ENCODE measurements at regions not wholly inside any gene's neighbourhood (a gene's known extent, or its start where the extent isn't known, plus 50 kb on each side); places are given as distances from the start of the nearest gene placed in this dataset.
"Not testable (repeated sequence)": the region's sequence is repeated elsewhere in the genome, so short reads cannot be mapped to it uniquely, and the experiment has no call there.

DNA sequence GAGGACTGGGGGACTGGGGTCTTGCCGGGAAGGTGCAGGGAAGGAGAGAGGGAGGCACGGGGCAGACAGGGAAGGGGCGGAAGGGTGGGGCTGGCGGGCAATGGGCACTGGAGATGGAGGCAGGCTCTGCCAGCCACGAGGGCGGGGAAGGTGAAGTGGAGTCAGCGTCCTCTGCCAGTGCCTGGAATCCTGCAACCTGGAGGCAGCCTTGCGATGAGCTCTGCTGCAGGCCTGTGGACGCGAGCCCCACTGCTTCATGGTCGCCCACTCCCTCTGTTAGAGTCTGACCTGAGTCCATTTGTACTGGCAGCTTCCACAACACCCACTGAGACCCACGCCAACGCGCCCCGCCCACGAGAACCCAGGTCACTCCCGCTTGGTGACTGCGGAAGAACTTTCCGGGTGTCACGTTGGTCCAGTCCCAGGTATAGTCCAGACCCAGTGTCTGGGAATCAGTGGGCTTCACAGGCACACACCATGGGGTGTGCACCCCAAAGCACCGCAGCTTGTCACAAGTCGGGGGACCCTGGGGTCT, 106.4 kb upstream of the PPP1R26 start:
- no peak overlapping the region for H3K4me3 Mint-ChIP-seq
- POLR2A ChIA-PET = no interaction called here
- DNase-seq = no peak

DNA sequence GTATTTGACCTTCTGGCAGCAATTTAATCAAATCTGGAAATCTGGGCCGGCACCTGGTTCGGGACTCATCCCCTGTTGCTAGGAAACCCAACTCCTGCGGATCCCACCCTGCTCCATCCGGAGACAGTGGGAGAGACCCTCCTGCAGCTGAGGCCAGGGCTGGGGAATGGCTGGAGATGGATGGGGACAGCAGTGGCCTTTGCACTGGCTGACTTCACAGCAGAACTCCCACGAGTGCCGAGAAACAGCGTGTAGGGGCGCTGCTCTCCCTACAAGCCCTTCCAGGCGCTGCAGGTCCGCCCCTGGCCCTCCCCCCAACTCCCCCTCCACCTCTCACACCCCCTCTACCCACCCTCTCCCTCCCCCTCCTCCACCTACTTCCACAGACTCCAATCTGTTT, 105.8 kb upstream of the PPP1R26 start:
- Mint-ChIP-seq H3K27me3 (peaks cover 0 to 13% (median 4%) of the 10 kb centered on the region in 5 donors), H3K9me3 (no peaks in the 10 kb centered on the region), H3K4me1 (no peaks in the 10 kb centered on the region), H3K36me3 (no peaks in the 10 kb centered on the region), H3K4me3 (no peak overlapping the region), H3K27ac (no peak overlapping the region)
- ATAC-seq (no peak), DNase-seq (no peak)
- POLR2A ChIA-PET = no interaction called here

More for the DNA sequence above, 106.4 kb upstream of the PPP1R26 start:
- Mint-ChIP-seq H3K27ac (no peak overlapping the region), H3K9me3 (no peaks in the 10 kb centered on the region), H3K27me3 (peaks cover 0 to 13% (median 4%) of the 10 kb centered on the region in 5 donors), H3K4me1 (no peaks in the 10 kb centered on the region), H3K36me3 (no peaks in the 10 kb centered on the region)
- ATAC-seq = no peak

DNA sequence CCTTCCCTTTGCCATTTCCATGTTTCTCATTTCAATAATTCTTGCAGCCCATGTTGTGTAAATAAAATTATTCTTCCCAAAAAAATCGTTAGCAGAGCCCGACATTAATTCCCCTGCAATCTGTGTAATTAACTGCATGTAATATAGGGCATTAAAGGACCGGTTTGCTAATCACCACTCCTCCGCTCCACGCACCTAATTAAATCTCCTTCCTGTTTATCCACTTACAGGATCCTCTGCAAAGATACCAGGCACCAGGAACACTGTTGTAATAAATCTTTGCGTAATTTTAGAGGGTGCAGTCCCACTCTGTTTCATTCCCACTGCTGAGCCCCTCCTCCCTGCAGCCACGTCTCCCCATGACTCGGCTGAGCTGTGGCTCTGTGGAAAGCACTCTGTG, 105.0 kb upstream of the PPP1R26 start:
- POLR2A ChIA-PET = no interaction called here
- H3K9me3 Mint-ChIP-seq = no peaks in the 10 kb centered on the region
- peaks cover 0 to 13% (median 4%) of the 10 kb centered on the region in 5 donors for H3K27me3 Mint-ChIP-seq
- H3K27ac Mint-ChIP-seq = no peak overlapping the region
- H3K36me3 Mint-ChIP-seq = no peaks in the 10 kb centered on the region
- DNase-seq = no peak
- no peaks in the 10 kb centered on the region for H3K4me1 Mint-ChIP-seq
- no peak for ATAC-seq
- H3K4me3 Mint-ChIP-seq = no peak overlapping the region

DNA sequence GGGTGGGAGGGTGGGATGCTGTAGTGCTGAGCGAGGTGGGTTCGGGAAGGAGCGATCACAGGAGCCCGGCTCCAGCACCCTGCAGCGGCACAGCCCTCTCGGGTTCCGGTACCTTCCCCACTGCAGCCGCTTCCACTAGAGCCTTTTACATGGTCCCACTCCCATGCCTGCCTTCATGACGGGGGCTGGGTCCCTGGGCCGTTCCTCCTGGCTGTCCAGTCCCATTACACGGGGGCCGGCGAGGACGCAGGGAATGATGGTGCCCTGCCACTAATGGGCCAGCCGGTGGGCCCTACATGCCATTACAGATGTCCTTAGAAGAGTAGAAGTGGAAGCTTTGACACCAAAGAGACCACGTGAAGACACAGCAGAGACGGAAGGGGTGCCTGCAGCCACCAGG, 104.6 kb upstream of the PPP1R26 start:
- ATAC-seq (no peak), DNase-seq (no peak)
- POLR2A ChIA-PET = no interaction called here
- Mint-ChIP-seq H3K27me3 (peaks cover 0 to 13% (median 4%) of the 10 kb centered on the region in 5 donors), H3K9me3 (no peaks in the 10 kb centered on the region), H3K4me3 (no peak overlapping the region), H3K36me3 (no peaks in the 10 kb centered on the region), H3K27ac (no peak overlapping the region), H3K4me1 (no peaks in the 10 kb centered on the region)

DNA sequence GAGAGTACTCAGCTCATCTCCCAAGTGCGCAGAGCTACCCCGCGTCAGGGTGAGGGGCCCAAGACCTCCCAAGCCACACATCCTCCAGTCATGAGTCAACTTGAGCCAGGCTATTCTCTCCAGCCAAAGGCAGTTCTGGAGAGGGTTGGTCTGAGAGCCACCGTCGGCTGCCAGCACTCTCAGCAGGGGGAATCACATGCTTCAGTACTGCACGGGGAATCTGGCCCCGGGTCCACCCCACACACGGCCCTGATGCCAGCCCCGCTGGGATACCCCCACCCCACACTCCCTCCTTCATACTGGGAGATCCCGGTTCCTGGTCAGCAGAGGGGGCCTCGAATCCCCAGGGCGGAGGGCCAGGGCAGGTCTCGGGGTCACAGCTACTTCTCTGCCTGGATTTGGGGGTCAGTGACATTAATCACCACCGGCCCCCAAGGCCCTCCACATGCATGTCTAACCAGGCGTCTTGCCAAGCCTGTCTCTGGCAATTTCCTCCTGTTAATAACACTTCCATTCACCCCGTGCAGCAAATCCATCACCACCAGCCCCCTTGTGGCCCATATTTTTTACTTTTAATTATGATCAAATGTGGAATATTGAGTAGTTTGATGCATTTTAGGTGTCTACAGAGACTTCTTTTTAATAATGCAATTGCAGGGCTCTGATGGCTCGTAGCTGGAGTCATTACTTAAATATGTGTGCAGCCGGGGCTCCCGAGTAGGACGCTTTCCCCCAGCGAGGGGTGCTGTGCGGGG, 102.9 kb upstream of the PPP1R26 start:
- POLR2A ChIA-PET = no interaction called here

DNA sequence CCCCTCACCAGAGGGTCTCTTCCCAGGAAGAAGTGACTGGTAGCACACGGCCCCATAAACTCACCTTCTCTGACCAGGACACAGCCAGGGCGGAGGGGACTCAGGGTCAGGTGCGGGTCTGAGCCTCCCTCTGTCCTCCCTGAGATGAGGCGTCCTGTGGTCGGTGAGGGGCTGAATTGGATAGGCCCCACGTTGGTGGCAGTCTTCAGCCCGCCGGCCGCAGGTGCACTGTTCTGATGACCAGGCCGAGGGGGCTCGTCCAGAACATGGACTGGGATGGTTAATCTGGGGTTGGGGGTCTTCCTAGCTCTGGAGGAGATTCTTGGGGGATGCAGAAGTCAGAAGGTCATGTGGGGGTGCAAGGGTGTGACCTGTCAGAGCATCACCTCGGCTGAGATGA, 102.2 kb upstream of the PPP1R26 start:
- H3K4me1 Mint-ChIP-seq = no peaks in the 10 kb centered on the region

More for the DNA sequence above, 102.9 kb upstream of the PPP1R26 start:
- Mint-ChIP-seq H3K9me3 (no peaks in the 10 kb centered on the region), H3K4me1 (no peaks in the 10 kb centered on the region), H3K36me3 (no peaks in the 10 kb centered on the region), H3K27me3 (peaks cover 0 to 13% (median 4%) of the 10 kb centered on the region in 5 donors), H3K4me3 (no peak overlapping the region), H3K27ac (no peak overlapping the region)
- no peak for ATAC-seq
- no peak for DNase-seq

DNA sequence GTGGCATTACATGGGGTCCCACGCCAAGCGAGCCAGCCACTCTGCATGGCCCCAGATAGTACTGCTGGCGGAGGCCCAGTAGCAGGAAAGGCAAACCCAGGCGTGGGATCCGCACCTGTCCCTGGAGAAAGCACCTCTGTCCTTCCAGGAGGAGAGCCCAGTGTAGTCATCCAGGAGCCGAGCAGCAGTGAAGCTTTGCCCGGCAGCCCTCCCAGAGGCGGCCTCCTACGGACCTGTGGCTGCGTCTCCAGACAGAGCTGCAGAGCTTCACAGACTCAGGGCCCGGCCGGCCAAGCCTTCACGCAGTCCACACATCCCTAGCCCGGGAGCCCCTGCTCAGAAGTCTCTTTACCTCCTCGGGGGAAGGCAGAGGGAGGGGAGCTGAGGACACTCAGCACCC, 100.8 kb upstream of the PPP1R26 start:
- POLR2A ChIA-PET = no interaction called here
- DNase-seq = no peak

More for the DNA sequence above, 102.2 kb upstream of the PPP1R26 start:
- Mint-ChIP-seq H3K36me3 (no peaks in the 10 kb centered on the region), H3K9me3 (no peaks in the 10 kb centered on the region), H3K27ac (no peak overlapping the region), H3K4me3 (no peak overlapping the region), H3K27me3 (peaks cover 0 to 13% (median 4%) of the 10 kb centered on the region in 5 donors)
- DNase-seq (no peak), ATAC-seq (no peak)
- POLR2A ChIA-PET = no interaction called here

DNA sequence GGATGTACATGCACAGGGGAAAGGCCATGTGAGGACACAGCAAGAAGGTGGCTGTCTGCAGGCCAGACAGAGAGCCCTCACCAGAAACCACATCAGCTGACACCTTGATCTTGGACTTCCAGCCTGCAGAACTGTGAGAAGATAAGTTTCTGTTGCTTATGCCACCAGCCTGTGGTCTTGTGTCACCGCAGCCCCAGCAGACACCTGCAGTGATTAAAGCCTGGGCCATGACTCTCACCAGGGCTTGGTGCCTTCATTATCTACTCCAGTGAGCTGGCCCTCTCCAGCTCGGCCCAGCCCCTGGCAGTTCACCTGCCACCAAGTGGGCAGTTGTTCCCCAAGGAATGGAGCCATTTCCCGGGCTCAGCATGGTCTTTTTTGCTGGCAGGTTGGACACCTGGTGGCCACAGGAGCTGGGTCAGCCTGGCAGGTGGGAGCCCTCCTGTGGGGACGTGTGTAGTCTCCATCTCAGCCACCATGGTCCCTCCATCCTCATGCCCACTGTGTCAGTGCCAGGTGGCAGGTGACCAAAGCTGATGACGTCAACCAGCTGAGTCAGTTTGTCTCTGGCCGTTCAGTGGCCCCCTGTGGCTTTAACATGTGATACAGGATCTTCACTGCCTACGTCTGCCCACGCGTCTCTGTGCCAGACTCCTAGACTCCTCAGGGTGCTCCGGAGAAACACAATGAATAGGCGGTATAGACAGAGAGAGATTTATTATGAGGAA, 99.9 kb upstream of the PPP1R26 start:
- no peaks in the 10 kb centered on the region for H3K36me3 Mint-ChIP-seq
- POLR2A ChIA-PET = no interaction called here
- H3K27me3 Mint-ChIP-seq = peaks cover 0 to 18% (median 3%) of the 10 kb centered on the region in 5 donors
- ATAC-seq = no peak
- no peak for DNase-seq
- H3K4me1 Mint-ChIP-seq = no peaks in the 10 kb centered on the region
- no peak overlapping the region for H3K4me3 Mint-ChIP-seq
- H3K27ac Mint-ChIP-seq = no peak overlapping the region
- no peaks in the 10 kb centered on the region for H3K9me3 Mint-ChIP-seq

More for the DNA sequence above, 100.8 kb upstream of the PPP1R26 start:
- Mint-ChIP-seq H3K27me3 (peaks cover 0 to 23% (median under 1%) of the 10 kb centered on the region in 5 donors), H3K4me3 (no peak overlapping the region), H3K36me3 (no peaks in the 10 kb centered on the region), H3K4me1 (no peaks in the 10 kb centered on the region), H3K9me3 (no peaks in the 10 kb centered on the region), H3K27ac (no peak overlapping the region)
- ATAC-seq = no peak

DNA sequence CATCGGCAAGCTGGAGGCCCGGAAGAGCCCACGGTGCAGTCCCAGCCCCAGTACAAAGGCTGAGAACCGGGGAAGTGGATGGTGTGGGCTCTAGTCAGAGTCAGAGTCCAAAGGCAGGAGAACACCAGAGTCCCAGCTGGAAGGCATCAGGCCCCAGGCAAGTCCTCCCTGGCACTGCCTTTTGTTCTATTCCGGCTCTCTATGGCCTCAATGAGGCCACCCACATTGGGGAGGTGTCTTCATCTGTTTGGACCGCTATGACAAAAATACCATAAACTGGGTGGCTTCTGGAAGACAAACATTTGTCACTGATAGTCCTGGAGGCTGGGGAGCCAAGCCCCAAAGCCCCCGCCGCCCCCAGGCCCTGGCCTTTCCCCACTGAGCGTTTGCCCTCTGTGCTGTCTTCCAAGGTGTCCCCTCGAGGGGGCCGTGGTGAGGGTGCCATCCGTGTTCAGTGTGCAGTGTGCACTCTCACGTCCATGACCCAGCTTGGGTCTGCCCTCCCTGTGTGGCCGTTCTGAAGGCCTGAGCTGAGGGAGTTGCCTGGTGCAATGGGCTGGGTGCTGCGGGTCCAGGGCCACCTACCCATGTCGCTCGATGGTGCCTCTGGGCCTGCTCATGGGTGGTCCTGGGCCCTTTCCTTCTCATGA, 99.1 kb upstream of the PPP1R26 start:
- no peak for DNase-seq
- ATAC-seq = no peak
- Mint-ChIP-seq H3K27me3 (peaks cover 0 to 12% (median 3%) of the 10 kb centered on the region in 5 donors), H3K27ac (no peak overlapping the region), H3K9me3 (no peaks in the 10 kb centered on the region), H3K4me3 (no peak overlapping the region), H3K4me1 (no peaks in the 10 kb centered on the region), H3K36me3 (no peaks in the 10 kb centered on the region)
- POLR2A ChIA-PET = no interaction called here

DNA sequence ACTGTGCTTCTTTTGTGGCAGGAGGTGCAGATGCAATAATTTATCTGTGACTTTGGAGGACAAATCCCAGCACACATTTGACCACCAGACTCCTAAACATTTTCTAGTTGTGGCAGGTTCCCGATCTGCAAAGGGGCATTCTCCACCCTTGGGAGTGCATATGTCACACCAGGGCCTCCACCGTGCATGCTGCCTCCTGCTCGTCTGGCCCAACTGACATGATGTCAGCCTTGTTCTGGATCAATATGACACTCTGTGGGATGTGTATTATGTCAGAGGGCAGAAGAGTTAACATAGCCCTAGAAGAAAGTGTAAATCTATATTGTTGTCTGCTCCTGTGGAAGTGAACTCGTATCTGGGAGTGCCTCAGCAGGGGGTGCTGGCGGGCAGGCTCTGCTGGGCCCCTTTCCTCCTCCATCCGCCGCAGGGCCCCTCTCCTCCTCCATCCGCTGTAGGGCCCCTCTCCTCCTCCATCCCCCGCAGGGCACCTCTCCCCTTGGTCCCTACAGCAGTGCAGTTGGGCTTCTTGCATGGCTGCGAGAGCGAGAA, 97.7 kb upstream of the PPP1R26 start:
- H3K4me1 Mint-ChIP-seq = no peaks in the 10 kb centered on the region
- H3K4me3 Mint-ChIP-seq = no peak overlapping the region
- no peaks in the 10 kb centered on the region for H3K9me3 Mint-ChIP-seq
- H3K27ac Mint-ChIP-seq = no peak overlapping the region
- POLR2A ChIA-PET = no interaction called here
- peaks cover 0 to 12% (median 3%) of the 10 kb centered on the region in 5 donors for H3K27me3 Mint-ChIP-seq
- no peaks in the 10 kb centered on the region for H3K36me3 Mint-ChIP-seq
- DNase-seq (no peak), ATAC-seq (no peak)

DNA sequence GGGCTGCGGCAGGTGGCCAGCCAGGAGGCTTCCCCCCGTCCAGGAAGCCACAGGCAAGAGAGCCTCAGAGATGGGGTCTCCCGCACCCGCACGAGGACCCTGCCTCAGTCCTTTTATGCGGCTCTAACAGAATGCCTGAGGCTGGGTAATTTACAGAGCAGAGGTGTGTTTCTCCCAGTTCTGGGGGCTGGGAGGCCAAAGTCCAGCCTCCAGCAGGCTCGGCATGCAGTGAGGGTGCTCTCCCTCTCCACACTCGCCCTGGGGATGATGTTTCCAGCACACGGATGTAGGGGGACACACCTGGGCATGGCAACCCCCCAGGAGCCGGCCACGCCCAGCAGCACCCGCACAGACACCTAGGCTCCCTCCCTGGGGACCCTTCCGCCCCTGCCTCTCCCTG, 95.4 kb upstream of the PPP1R26 start:
- DNase-seq = no peak
- no peak overlapping the region for H3K27ac Mint-ChIP-seq
- peaks cover 0 to 12% (median 2%) of the 10 kb centered on the region in 5 donors for H3K27me3 Mint-ChIP-seq
- no peak for ATAC-seq
- POLR2A ChIA-PET = no interaction called here
- H3K9me3 Mint-ChIP-seq = no peaks in the 10 kb centered on the region
- H3K4me3 Mint-ChIP-seq = no peak overlapping the region
- H3K4me1 Mint-ChIP-seq = no peaks in the 10 kb centered on the region
- no peaks in the 10 kb centered on the region for H3K36me3 Mint-ChIP-seq

DNA sequence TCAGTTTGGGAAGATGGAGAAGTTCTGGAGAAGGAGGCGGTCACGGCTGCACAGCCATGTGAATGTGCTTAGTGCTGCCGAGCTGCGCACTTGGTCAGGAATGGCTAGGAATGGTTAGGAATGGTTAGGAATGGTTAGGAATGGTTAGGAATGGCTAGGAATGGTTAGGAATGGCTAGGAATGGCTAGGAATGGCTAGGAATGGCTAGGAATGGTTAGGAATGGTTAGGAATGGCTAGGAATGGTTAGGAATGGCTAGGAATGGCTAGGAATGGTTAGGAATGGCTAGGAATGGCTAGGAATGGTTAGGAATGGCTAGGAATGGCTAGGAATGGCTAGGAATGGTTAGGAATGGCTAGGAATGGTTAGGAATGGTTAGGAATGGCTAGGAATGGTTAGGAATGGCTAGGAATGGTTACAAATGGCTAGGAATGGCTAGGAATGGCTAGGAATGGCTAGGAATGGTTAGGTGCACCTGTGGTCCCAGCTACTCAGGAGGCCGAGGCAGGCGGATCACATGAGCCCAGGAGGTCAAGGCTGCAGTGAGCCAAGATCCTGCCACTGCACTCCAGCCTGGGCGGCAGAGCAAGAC, 94.7 kb upstream of the PPP1R26 start:
- H3K4me3 Mint-ChIP-seq, POLR2A ChIA-PET, H3K27ac Mint-ChIP-seq, H3K36me3 Mint-ChIP-seq, H3K9me3 Mint-ChIP-seq, ATAC-seq, DNase-seq, H3K4me1 Mint-ChIP-seq: not testable (repeated sequence)
- peaks cover 0 to 12% (median 2%) of the 10 kb centered on the region in 5 donors for H3K27me3 Mint-ChIP-seq

Measured in naive thymus-derived CD8-positive, alpha-beta T cell (primary cell).